Heart left ventricle (tissue), 16 donors: ENCODE measurements at regions not wholly inside any gene's neighbourhood (a gene's known extent, or its start where the extent isn't known, plus 50 kb on each side); places are given as distances from the start of the nearest gene placed in this dataset.
A peak's percentile ranks its signal among the peaks of the same experiment; 100 is the strongest.
"Not testable (repeated sequence)": the region's sequence is repeated elsewhere in the genome, so short reads cannot be mapped to it uniquely, and the experiment has no call there.

Source experiments
- ATAC-seq, 4 donors: fragments of 200-7000 bp; cut with Tn5 transposase; one replicate each; pipeline ENCODE4 v1.9.1; 2020 to 2022; ENCODE audit warnings: moderate library complexity in 4 of 4, mild to moderate bottlenecking in 3 of 4, moderate number of reproducible peaks in 1 of 4
- DNase-seq, 5 donors: peaks; one replicate each; pipeline ENCODE4 v3.0.0-alpha.2; 2020
- H3K27ac ChIP-seq, 12 donors: fragments of 200-600 bp; sonication (generic) in 4 of 12; one replicate each; pipeline versions ENCODE4 v1.5.0 to v1.8.0; 2016 to 2022; ENCODE audit warnings: mild to moderate bottlenecking in 2 of 12
- H3K27me3 ChIP-seq, 9 donors: fragments of 200-600 bp; sonication (generic) in 2 of 9; one replicate each; pipeline versions ENCODE4 v1.5.1 to v1.8.0; 2016 to 2022; ENCODE audit warnings: mild to moderate bottlenecking in 3 of 9
- H3K36me3 ChIP-seq, 9 donors: fragments of 200-600 bp; sonication (generic) in 2 of 9; one replicate each; pipeline versions ENCODE4 v1.5.0 to v1.8.0; 2018 to 2022; ENCODE audit warnings: mild to moderate bottlenecking in 2 of 9
- H3K4me1 ChIP-seq, 12 donors: fragments of 200-600 bp; sonication (generic) in 4 of 12; one replicate each; pipeline versions ENCODE4 v1.5.0 to v1.8.0; 2016 to 2022; ENCODE audit warnings: mild to moderate bottlenecking in 3 of 12
- H3K4me3 ChIP-seq, 12 donors: fragments of 200-600 bp; sonication (generic) in 4 of 12; one replicate each; pipeline versions ENCODE4 v1.5.0 to v1.8.0; 2017 to 2022; ENCODE audit warnings: mild to moderate bottlenecking in 9 of 12, moderate library complexity in 4 of 12
- H3K9me3 ChIP-seq, 12 donors: fragments of 200-600 bp; sonication (generic) in 4 of 12; one replicate each; pipeline versions ENCODE4 v1.5.0 to v1.8.0; 2016 to 2022; ENCODE audit warnings: mild to moderate bottlenecking in 1 of 12
- CTCF ChIP-seq, 12 donors: fragments of 200-600 bp; sonication (generic) in 4 of 12; IDR thresholded peaks; one replicate each; pipeline versions ENCODE4 v1.5.0 to v1.8.0; 2018 to 2022; ENCODE audit warnings: antibody characterized with exemption in 12 of 12, mild to moderate bottlenecking in 5 of 12
- POLR2A ChIP-seq, 2 donors: fragments of 450-650 bp; IDR thresholded peaks; one replicate each; pipeline ENCODE4 v1.6.1; 2017; ENCODE audit warnings: antibody characterized with exemption in 2 of 2, mild to moderate bottlenecking in 2 of 2, moderate library complexity in 2 of 2
- WGBS, 4 donors: extraction: QIAGEN DNeasy Blood & Tissue Kit in 2 of 4; methylation state at CpG; one replicate each; pipeline versions ENCODE4 v1.1.5 to v1.1.7; 2013 to 2018; 5-methylcytosine and 5-hydroxymethylcytosine counted together
- intact Hi-C, 10 donors: fragments of 100-400 bp; cut with DNase I; formaldehyde crosslinking; loops; one replicate each; pipeline versions ENCODE4 v1.11.1 to v1.14.2; 2022
- donor health status: ischemic (EF 13 %, LVEDD 7.1; RV severe dilation, severe dysfunction).
- donor health status: healthy with polysubstance abuse.
- donor health status: DM: no; HTN: yes; CAD: no.
- donor health status: DM: no; HTN: no; CAD: no.
- donor health status: ischemic (EF 25% LVEDD 6.9; RV normal size, moderate dysfunction).
- donor health status: ischemic (EF 25% LVEDD 5.7; RV mildly dilated, moderate dysfunction).
- donor health status: healthy.
- donor health status: DM: yes; HTN: yes; CAD: no.
- donor health status: ischemic (EF 35%, LVEDD 5.7; RV mildly dilated, moderate dysfunction).
- donor health status: nonischemic (EF 11% LVEDD 7.7; RV severe dilation, severe dysfunction).
- donor health status: DM: yes; HTN: yes; CAD: no.
- donor health status: PGD.
- donor health status: ischemic (EF 29% LVEDD 5.4; RV normal size, mild dysfunction).
- donor health status: nonischemic (EF 23%, LVEDD 6.1; RV moderate dilation, normal function).

DNA sequence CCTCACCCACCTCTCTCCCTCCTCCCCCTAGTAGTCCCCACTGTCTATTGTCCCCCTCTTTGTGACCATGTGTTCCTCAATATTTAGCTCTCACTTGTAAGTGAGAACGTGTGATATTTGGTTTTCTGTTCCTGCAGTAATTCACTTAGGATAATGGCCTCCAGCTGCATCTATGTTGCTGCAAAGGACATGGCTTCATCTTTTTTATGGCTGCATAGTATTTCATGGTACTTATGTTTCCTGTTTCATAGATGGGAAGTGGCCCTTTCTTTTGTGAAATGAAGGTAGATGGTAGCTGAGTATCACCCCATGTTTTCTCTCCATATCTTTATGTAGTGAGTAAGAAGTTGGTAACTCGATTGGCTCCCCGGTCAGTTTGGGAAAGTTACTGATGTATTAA, 66.6 kb upstream of the CREB3L1 start:
- Histone ChIP-seq H3K27ac (no peak overlapping the region), H3K4me3 (no peak overlapping the region), H3K4me1 (peaks cover 0 to 7% (median 0%) of the 10 kb centered on the region in 12 donors), H3K36me3 (no peaks in the 10 kb centered on the region), H3K27me3 (peaks cover 0 to 4% (median 0%) of the 10 kb centered on the region in 9 donors), H3K9me3 (no peaks in the 10 kb centered on the region)
- no peak for TF ChIP-seq POLR2A (IDR thresholded peaks at IDR 0.05)
- no peak for TF ChIP-seq CTCF (IDR thresholded peaks at IDR 0.05)
- intact Hi-C loops = no loop called here
- WGBS, 4 donors = 85 to 90% (median 88%) methylated on average over 3 of the region's 3 CpGs
- DNase-seq = no peak
- ATAC-seq = no peak

DNA sequence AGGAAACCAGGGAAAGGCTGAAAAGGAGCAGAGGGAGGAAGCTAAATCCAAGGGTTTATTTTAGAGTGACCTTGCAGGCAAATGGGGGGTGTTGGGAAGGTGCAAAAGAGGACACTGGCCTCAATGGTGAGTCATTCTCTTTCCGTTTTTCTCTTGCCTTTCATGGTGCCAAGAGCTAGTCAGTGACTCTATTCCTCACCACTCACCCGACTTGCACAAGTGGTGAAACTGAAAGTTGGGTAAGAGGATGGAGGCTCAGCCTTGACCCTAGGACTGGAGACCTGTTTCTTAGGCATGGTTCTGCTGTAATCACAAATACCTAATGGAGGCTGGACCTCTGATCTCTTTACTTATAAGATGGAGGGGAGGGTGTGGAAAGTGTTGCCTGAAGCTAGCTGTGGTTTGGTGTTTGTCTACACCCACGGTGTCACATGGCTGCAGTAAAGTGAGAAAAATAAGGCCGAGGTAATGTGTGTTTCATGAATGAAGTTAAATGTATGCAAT, 67.3 kb upstream of the CREB3L1 start:
- peaks cover 0 to 4% (median 0%) of the 10 kb centered on the region in 9 donors for H3K27me3 ChIP-seq
- no peak for DNase-seq
- WGBS, 4 donors = 61 to 69% (median 64%) methylated on average over 4 of the region's 4 CpGs

DNA sequence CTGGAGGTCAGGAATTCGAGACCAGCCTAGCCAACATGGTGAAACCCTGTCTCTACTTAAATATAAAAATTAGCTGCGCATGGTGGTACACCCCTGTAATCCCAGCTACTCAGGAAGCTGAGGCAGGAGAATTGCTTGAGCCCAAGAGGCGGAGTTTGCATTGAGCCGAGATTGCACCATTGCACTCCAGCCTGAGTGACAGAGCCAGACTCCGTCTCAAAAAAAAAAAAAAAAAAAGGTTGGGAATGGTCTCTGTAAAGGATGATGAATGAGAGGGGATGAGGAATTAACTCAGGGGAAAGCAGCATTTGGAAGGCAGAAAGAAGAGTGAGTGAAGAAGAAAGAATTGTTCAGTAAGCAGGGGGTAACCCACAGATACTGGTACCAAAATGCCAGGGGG, 67.8 kb upstream of the CREB3L1 start:
- H3K9me3 ChIP-seq, H3K4me3 ChIP-seq, intact Hi-C loops, ATAC-seq, H3K27me3 ChIP-seq, H3K4me1 ChIP-seq, H3K36me3 ChIP-seq, DNase-seq, H3K27ac ChIP-seq: not testable (repeated sequence)
- WGBS, 4 donors = 67 to 72% (median 68%) methylated on average over 5 of the region's 5 CpGs

More for the DNA sequence above, 67.3 kb upstream of the CREB3L1 start:
- H3K9me3 ChIP-seq = no peaks in the 10 kb centered on the region
- TF ChIP-seq POLR2A (IDR thresholded peaks at IDR 0.05) (no peak), CTCF (IDR thresholded peaks at IDR 0.05) (no peak)
- no peaks in the 10 kb centered on the region for H3K36me3 ChIP-seq
- intact Hi-C loops = no loop called here
- ATAC-seq = peak in 2 of 4 donors; percentile 24 to 42
- H3K4me3 ChIP-seq = no peak overlapping the region
- H3K4me1 ChIP-seq = peaks cover 0 to 7% (median 0%) of the 10 kb centered on the region in 12 donors
- H3K27ac ChIP-seq = no peak overlapping the region

- no peak overlapping the region for H3K27ac ChIP-seq
- no peaks in the 10 kb centered on the region for H3K9me3 ChIP-seq
- peaks cover 0 to 4% (median 0%) of the 10 kb centered on the region in 9 donors for H3K27me3 ChIP-seq
- DNase-seq = no peak
- no peak overlapping the region for H3K4me3 ChIP-seq
- TF ChIP-seq POLR2A (IDR thresholded peaks at IDR 0.05) (no peak), CTCF (IDR thresholded peaks at IDR 0.05) (no peak)
- ATAC-seq = no peak
- 92 to 97% (median 95%) methylated on average over 4 of the region's 4 CpGs for whole genome bisulfite sequencing, 4 donors
- H3K4me1 ChIP-seq = peaks cover 0 to 7% (median 0%) of the 10 kb centered on the region in 12 donors
- intact Hi-C loops = no loop called here
- no peaks in the 10 kb centered on the region for H3K36me3 ChIP-seq
These were observed 68.7 kb upstream of the CREB3L1 start for GRCh38 chr11:46208803-46209202.

DNA sequence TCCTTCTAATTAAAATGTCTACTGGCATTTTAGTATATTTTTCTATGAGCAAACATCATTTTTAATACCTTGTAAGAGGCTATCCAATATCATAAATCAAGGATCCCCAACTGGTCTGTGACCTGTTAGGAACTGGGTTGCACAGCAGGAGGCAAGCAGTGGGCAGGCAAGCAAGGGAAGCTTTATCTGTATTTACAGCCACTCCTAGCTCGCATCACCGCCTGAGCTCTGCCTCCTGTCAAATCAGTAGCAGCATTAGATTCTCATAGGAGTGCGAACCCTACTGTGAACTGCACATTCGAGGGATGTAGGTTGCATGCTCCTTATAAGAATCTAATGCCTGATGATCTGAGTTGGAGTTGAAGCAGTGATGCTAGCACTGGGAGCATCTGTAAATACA, 70.2 kb upstream of the CREB3L1 start:
- no peak for DNase-seq
- Histone ChIP-seq H3K36me3 (no peaks in the 10 kb centered on the region), H3K4me3 (no peak overlapping the region), H3K4me1 (peaks cover 0 to 7% (median 0%) of the 10 kb centered on the region in 12 donors), H3K27me3 (peaks cover 0 to 4% (median 0%) of the 10 kb centered on the region in 9 donors), H3K9me3 (no peaks in the 10 kb centered on the region), H3K27ac (no peak overlapping the region)
- TF ChIP-seq CTCF (IDR thresholded peaks at IDR 0.05) = no peak
- TF ChIP-seq POLR2A (IDR thresholded peaks at IDR 0.05) = no peak
- intact Hi-C loops = no loop called here
- no peak for ATAC-seq
- 25 to 47% (median 32%) methylated on average over 4 of the region's 4 CpGs for WGBS, 4 donors

- H3K4me1 ChIP-seq, ATAC-seq, intact Hi-C loops, H3K4me3 ChIP-seq, H3K36me3 ChIP-seq, H3K27ac ChIP-seq, H3K27me3 ChIP-seq, H3K9me3 ChIP-seq, DNase-seq: not testable (repeated sequence)
- WGBS, 4 donors = 91 to 98% (median 95%) methylated on average over 7 of the region's 7 CpGs
These were observed 73.0 kb upstream of the CREB3L1 start for GRCh38 chr11:46204415-46204814.
